ENCODE measurements at regions not wholly inside any gene's neighbourhood (a gene's known extent, or its start where the extent isn't known, plus 50 kb on each side); places are given as distances from the start of the nearest gene placed in this dataset.
"Not testable (repeated sequence)": the region's sequence is repeated elsewhere in the genome, so short reads cannot be mapped to it uniquely, and the experiment has no call there.

GRCh38 chr4:175336570-175336969 lies 418.4 kb downstream of the ADAM29 start:
- intact Hi-C loops (cut with DNase I); ATAC-seq; DNase-seq (ENCODE audit: missing footprints): not testable (repeated sequence)

- ATAC-seq, result peak; percentile 60
- no peak for DNase-seq (ENCODE audit: missing footprints)
- intact Hi-C loops (cut with DNase I), result no loop called here
These were observed 421.0 kb downstream of the ADAM29 start for GRCh38 chr4:175339100-175339707.

GRCh38 chr4:175341203-175341755 lies 423.1 kb downstream of the ADAM29 start:
- DNase-seq (ENCODE audit: missing footprints), result no peak
- ATAC-seq, result no peak
- intact Hi-C loops (cut with DNase I), result no loop called here

GRCh38 chr4:175346376-175346775 lies 428.2 kb downstream of the ADAM29 start:
- intact Hi-C loops (cut with DNase I), result no loop called here
- ATAC-seq, result no peak

GRCh38 chr4:175350246-175350645 lies 432.1 kb downstream of the ADAM29 start:
- DNase-seq (ENCODE audit: missing footprints), result no peak
- intact Hi-C loops (cut with DNase I), result no loop called here
- no peak for ATAC-seq

More at GRCh38 chr4:175346376-175346775, 428.2 kb downstream of the ADAM29 start:
- DNase-seq (ENCODE audit: missing footprints), result no peak

- DNase-seq (ENCODE audit: missing footprints), result no peak
- ATAC-seq, result no peak
- intact Hi-C loops (cut with DNase I), result no loop called here
These were observed 433.3 kb downstream of the ADAM29 start for GRCh38 chr4:175351473-175351872.

- intact Hi-C loops (cut with DNase I), result no loop called here
- DNase-seq (ENCODE audit: missing footprints) (no peak), ATAC-seq (no peak)
These were observed 443.0 kb downstream of the GPM6A start for GRCh38 chr4:175369087-175369486.

GRCh38 chr4:175371091-175371490 lies 441.0 kb downstream of the GPM6A start:
- no peak for DNase-seq (ENCODE audit: missing footprints)

GRCh38 chr4:175373031-175373430 lies 439.0 kb downstream of the GPM6A start:
- ATAC-seq, result no peak
- no peak for DNase-seq (ENCODE audit: missing footprints)
- intact Hi-C loops (cut with DNase I), result no loop called here

More at GRCh38 chr4:175371091-175371490, 441.0 kb downstream of the GPM6A start:
- intact Hi-C loops (cut with DNase I), result no loop called here
- no peak for ATAC-seq

GRCh38 chr4:175374459-175374858 lies 437.6 kb downstream of the GPM6A start:
- ATAC-seq (no peak), DNase-seq (ENCODE audit: missing footprints) (no peak)
- intact Hi-C loops (cut with DNase I), result no loop called here

- DNase-seq (ENCODE audit: missing footprints) (no peak), ATAC-seq (no peak)
- intact Hi-C loops (cut with DNase I), result loop anchor here (5.0 kb wide), 1 partner anchor 94 kb away; no protein-coding TSS in a partner anchor
These were observed 435.6 kb downstream of the GPM6A start for GRCh38 chr4:175376287-175376977.

- no peak for ATAC-seq
- DNase-seq (ENCODE audit: missing footprints), result no peak
- intact Hi-C loops (cut with DNase I), result loop anchor here (5.0 kb wide), 1 partner anchor 95 kb away; no protein-coding TSS in a partner anchor
These were observed 434.9 kb downstream of the GPM6A start for GRCh38 chr4:175377203-175377602.

GRCh38 chr4:175378372-175378771 lies 433.7 kb downstream of the GPM6A start:
- DNase-seq (ENCODE audit: missing footprints) (no peak), ATAC-seq (no peak)
- intact Hi-C loops (cut with DNase I), result loop anchor here (5.0 kb wide), 1 partner anchor 96 kb away; no protein-coding TSS in a partner anchor

- intact Hi-C loops (cut with DNase I), result no loop called here
- DNase-seq (ENCODE audit: missing footprints) (no peak), ATAC-seq (no peak)
These were observed 431.2 kb downstream of the GPM6A start for GRCh38 chr4:175380841-175381240.

- no peak for ATAC-seq
- intact Hi-C loops (cut with DNase I), result no loop called here
These were observed 426.3 kb downstream of the GPM6A start for GRCh38 chr4:175385797-175386196.

GRCh38 chr4:175386776-175387507 lies 425.1 kb downstream of the GPM6A start:
- no peak for DNase-seq (ENCODE audit: missing footprints)
- intact Hi-C loops (cut with DNase I), result no loop called here

More at GRCh38 chr4:175385797-175386196, 426.3 kb downstream of the GPM6A start:
- DNase-seq (ENCODE audit: missing footprints), result no peak

GRCh38 chr4:175394208-175394607 lies 417.9 kb downstream of the GPM6A start:
- DNase-seq (ENCODE audit: missing footprints) (no peak), ATAC-seq (no peak)

More at GRCh38 chr4:175386776-175387507, 425.1 kb downstream of the GPM6A start:
- ATAC-seq, result no peak

GRCh38 chr4:175405961-175406360 lies 406.1 kb downstream of the GPM6A start:
- intact Hi-C loops (cut with DNase I), result no loop called here
- DNase-seq (ENCODE audit: missing footprints), result no peak
- ATAC-seq, result no peak

More at GRCh38 chr4:175394208-175394607, 417.9 kb downstream of the GPM6A start:
- intact Hi-C loops (cut with DNase I), result no loop called here

- DNase-seq (ENCODE audit: missing footprints) (no peak), ATAC-seq (no peak)
- intact Hi-C loops (cut with DNase I), result no loop called here
These were observed 404.1 kb downstream of the GPM6A start for GRCh38 chr4:175407926-175408325.

All from Right ventricle myocardium inferior (tissue), 1 donor.